Caco-2 (cell line): ENCODE measurements at regions not wholly inside any gene's neighbourhood (a gene's known extent, or its start where the extent isn't known, plus 50 kb on each side); places are given as distances from the start of the nearest gene placed in this dataset.

Experiments
- BruUV-seq: library from RNA; stranded (reverse); fragments of 400-500 nt; replicated peaks from 2 replicates; lab custom pipeline; 2021; lab: Mats Ljungman, UMichigan
- CTCF ChIA-PET: fragments of 300-600 bp; sonication (Branson Sonifier 250); formaldehyde crosslinking; loops from one replicate; lab custom pipeline; 2022; ENCODE audit warnings: antibody characterized with exemption; lab: Charles Lee
- POLR2A ChIA-PET: fragments of 300-600 bp; sonication (Branson Sonifier 250); formaldehyde crosslinking; loops from one replicate; lab custom pipeline; 2022; ENCODE audit warnings: antibody characterized with exemption; lab: Charles Lee
- DNase-seq, 2 experiments: peaks; one replicate each; pipeline versions ENCODE4 v3.0.0 to v3.0.0-alpha.2; 2020 to 2022
- H3K27me3 ChIP-seq: replicated peaks from 2 replicates; pipeline ENCODE4 v1.6.0; 2011; ENCODE audit warnings: low read length; ENCODE audit not compliant: control insufficient read depth, insufficient read depth
- H3K36me3 ChIP-seq: 2 replicates; pipeline ENCODE4 v1.5.1; 2011; ENCODE audit warnings: low read length; ENCODE audit not compliant: control insufficient read depth, insufficient read depth
- H3K4me1 ChIP-seq: fragments of 250-450 bp; sonication (Bioruptor Pico); 2 replicates; pipeline ENCODE4 v1.5.1; 2020; ENCODE audit warnings: mild to moderate bottlenecking
- H3K4me3 ChIP-seq: 2 replicates; pipeline ENCODE4 v1.5.1; 2011; ENCODE audit warnings: low read depth, mild to moderate bottlenecking, control low read depth, low read length
- H3K9me3 ChIP-seq: fragments of 250-450 bp; sonication (Bioruptor Pico); 2 replicates; pipeline ENCODE4 v1.5.1; 2020; ENCODE audit warnings: mild to moderate bottlenecking, moderate library complexity
- H3K27ac Mint-ChIP-seq: one replicate; pipeline ENCODE4 v1.8.0; 2022; ENCODE audit warnings: mixed read lengths; ENCODE audit not compliant: unreplicated experiment
- H3K27me3 Mint-ChIP-seq: one replicate; pipeline ENCODE4 v1.8.0; 2022; ENCODE audit warnings: mixed read lengths; ENCODE audit not compliant: insufficient read depth, unreplicated experiment
- H3K36me3 Mint-ChIP-seq: one replicate; pipeline ENCODE4 v1.8.0; 2022; ENCODE audit warnings: mild to moderate bottlenecking, mixed read lengths; ENCODE audit not compliant: insufficient read depth, unreplicated experiment
- H3K4me1 Mint-ChIP-seq: one replicate; pipeline ENCODE4 v1.8.0; 2022; ENCODE audit warnings: low read depth, mixed read lengths; ENCODE audit not compliant: unreplicated experiment
- H3K4me3 Mint-ChIP-seq: one replicate; pipeline ENCODE4 v1.8.0; 2022; ENCODE audit warnings: mild to moderate bottlenecking, moderate library complexity, mixed read lengths; ENCODE audit not compliant: unreplicated experiment
- H3K9me3 Mint-ChIP-seq: one replicate; pipeline ENCODE4 v1.8.0; 2022; ENCODE audit warnings: mixed read lengths; ENCODE audit not compliant: unreplicated experiment
- intact Hi-C: fragments of 100-400 bp; cut with micrococcal nuclease; formaldehyde crosslinking; loops from one replicate; pipeline ENCODE4 v1.10.0; 2022; ENCODE audit not compliant: unreplicated experiment
- TF ChIP-seq, protein P1 (sequence below), 2 experiments: fragments of 200-600 bp in 1 of 2; IDR thresholded peaks; 1 replicate in 1 of 2; 2 replicates in 1 of 2; pipeline versions ENCODE4 v1.5.1 to v1.8.0; 2011 to 2022; ENCODE audit warnings: antibody characterized with exemption in 1 of 2, control low read depth in 1 of 2, inconsistent platforms in 1 of 2, low read depth in 1 of 2, low read length in 1 of 2, mild to moderate bottlenecking in 1 of 2, moderate library complexity in 1 of 2; ENCODE audit not compliant: insufficient read depth in 1 of 2, severe bottlenecking in 1 of 2, unreplicated experiment in 1 of 2

- no peaks in the 10 kb centered on the region for H3K9me3 ChIP-seq
- H3K9me3 Mint-ChIP-seq: no peaks in the 10 kb centered on the region
- H3K4me1 Mint-ChIP-seq: no peaks in the 10 kb centered on the region
- H3K36me3 ChIP-seq: no peaks in the 10 kb centered on the region
- H3K27me3 ChIP-seq: no peaks in the 10 kb centered on the region; the same call in 1 of the 2 replicates
- ChIA-PET CTCF (no interaction called here), POLR2A (no interaction called here)
- no TSS peak for BruUV-seq
- no peaks in the 10 kb centered on the region for H3K4me1 ChIP-seq
- H3K27me3 Mint-ChIP-seq: peaks cover 3% of the 10 kb centered on the region
- TF ChIP-seq, protein P1, sequence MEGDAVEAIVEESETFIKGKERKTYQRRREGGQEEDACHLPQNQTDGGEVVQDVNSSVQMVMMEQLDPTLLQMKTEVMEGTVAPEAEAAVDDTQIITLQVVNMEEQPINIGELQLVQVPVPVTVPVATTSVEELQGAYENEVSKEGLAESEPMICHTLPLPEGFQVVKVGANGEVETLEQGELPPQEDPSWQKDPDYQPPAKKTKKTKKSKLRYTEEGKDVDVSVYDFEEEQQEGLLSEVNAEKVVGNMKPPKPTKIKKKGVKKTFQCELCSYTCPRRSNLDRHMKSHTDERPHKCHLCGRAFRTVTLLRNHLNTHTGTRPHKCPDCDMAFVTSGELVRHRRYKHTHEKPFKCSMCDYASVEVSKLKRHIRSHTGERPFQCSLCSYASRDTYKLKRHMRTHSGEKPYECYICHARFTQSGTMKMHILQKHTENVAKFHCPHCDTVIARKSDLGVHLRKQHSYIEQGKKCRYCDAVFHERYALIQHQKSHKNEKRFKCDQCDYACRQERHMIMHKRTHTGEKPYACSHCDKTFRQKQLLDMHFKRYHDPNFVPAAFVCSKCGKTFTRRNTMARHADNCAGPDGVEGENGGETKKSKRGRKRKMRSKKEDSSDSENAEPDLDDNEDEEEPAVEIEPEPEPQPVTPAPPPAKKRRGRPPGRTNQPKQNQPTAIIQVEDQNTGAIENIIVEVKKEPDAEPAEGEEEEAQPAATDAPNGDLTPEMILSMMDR (IDR thresholded peaks at IDR 0.05; ENCODE audit: insufficient read depth in 1 of 2, low read depth in 1 of 2, low read length in 1 of 2, severe bottlenecking in 1 of 2, unreplicated experiment in 1 of 2): no peak
- intact Hi-C loops: no loop called here
- H3K4me3 ChIP-seq: no peak overlapping the region
- H3K4me3 Mint-ChIP-seq: no peak overlapping the region
- H3K36me3 Mint-ChIP-seq: no peaks in the 10 kb centered on the region
- no peak overlapping the region for H3K27ac Mint-ChIP-seq
- no peak for DNase-seq
These were observed 447.6 kb downstream of the SUCLA2 start for GRCh38 chr13:47553329-47553977.

DNA sequence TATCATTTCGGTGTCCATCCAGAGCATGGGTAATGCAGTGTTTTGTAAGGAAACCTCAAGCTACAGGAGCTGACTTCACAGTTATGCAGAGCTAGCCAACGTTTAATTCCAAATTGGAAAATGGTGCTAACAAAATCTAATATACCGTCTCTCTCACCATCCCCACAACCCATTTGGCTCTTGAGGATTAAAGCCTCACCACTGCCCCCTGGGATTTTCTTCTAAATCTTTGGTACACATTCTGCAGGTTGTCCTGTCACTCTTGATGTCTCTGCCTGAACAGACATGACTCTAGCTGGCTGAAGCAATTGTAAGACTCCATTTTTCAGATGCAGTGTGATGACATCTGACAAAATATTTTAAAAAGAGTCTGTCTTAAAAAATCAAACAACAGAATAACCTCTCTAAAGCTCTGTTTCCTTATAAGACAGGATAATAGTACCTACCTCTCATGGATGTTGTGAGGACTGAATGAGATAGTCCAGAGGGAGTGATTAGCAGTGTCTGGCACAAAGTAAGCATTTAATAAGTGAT, 451.8 kb downstream of the SUCLA2 start:
- Mint-ChIP-seq H3K4me1 (no peaks in the 10 kb centered on the region), H3K36me3 (no peaks in the 10 kb centered on the region), H3K9me3 (no peaks in the 10 kb centered on the region), H3K27ac (no peak overlapping the region), H3K4me3 (no peak overlapping the region), H3K27me3 (peaks cover 15% of the 10 kb centered on the region)
- no TSS peak for BruUV-seq
- H3K4me3 ChIP-seq: no peak overlapping the region
- no peaks in the 10 kb centered on the region for H3K4me1 ChIP-seq
- intact Hi-C loops: no loop called here
- DNase-seq: no peak
- ChIA-PET POLR2A (interaction anchor here (0.7 kb wide), 1 partner anchor 55 kb away, joined by 3 read pairs; no protein-coding TSS in a partner anchor), CTCF (no interaction called here)
- H3K9me3 ChIP-seq: no peaks in the 10 kb centered on the region
- H3K27me3 ChIP-seq: no peaks in the 10 kb centered on the region; the same call in 1 of the 2 replicates
- no peaks in the 10 kb centered on the region for H3K36me3 ChIP-seq
- TF ChIP-seq, protein P1 (IDR thresholded peaks at IDR 0.05; ENCODE audit: insufficient read depth in 1 of 2, low read depth in 1 of 2, low read length in 1 of 2, severe bottlenecking in 1 of 2, unreplicated experiment in 1 of 2): no peak

- no peaks in the 10 kb centered on the region for H3K36me3 Mint-ChIP-seq
- H3K4me3 ChIP-seq: no peak overlapping the region
- POLR2A ChIA-PET: no interaction called here
- intact Hi-C loops: no loop called here
- no peaks in the 10 kb centered on the region for H3K36me3 ChIP-seq
- H3K27me3 ChIP-seq: no peaks in the 10 kb centered on the region
- BruUV-seq: no TSS peak
- no peak overlapping the region for H3K27ac Mint-ChIP-seq
- no peak overlapping the region for H3K4me3 Mint-ChIP-seq
- CTCF ChIA-PET: no interaction called here
- H3K9me3 ChIP-seq: no peaks in the 10 kb centered on the region
- H3K4me1 Mint-ChIP-seq: no peaks in the 10 kb centered on the region
- no peak for DNase-seq
- H3K4me1 ChIP-seq: no peaks in the 10 kb centered on the region
- TF ChIP-seq, protein P1 (IDR thresholded peaks at IDR 0.05; ENCODE audit: insufficient read depth in 1 of 2, low read depth in 1 of 2, low read length in 1 of 2, severe bottlenecking in 1 of 2, unreplicated experiment in 1 of 2): no peak
- H3K27me3 Mint-ChIP-seq: peaks cover 15% of the 10 kb centered on the region
- H3K9me3 Mint-ChIP-seq: no peaks in the 10 kb centered on the region
These were observed 452.7 kb downstream of the SUCLA2 start for GRCh38 chr13:47548294-47548840.
